Naive B cell (primary cell): ENCODE measurements at regions not wholly inside any gene's neighbourhood (a gene's known extent, or its start where the extent isn't known, plus 50 kb on each side); places are given as distances from the start of the nearest gene placed in this dataset.
A peak's percentile ranks its signal among the peaks of the same experiment; 100 is the strongest.
"Not testable (repeated sequence)": the region's sequence is repeated elsewhere in the genome, so short reads cannot be mapped to it uniquely, and the experiment has no call there.

ENCODE experiments used
- ATAC-seq, 2 donors: fragments of 150-1000 bp; cut with Tn5 transposase; 2 replicates each; pipeline ENCODE4 v1.10.0; 2021; ENCODE audit warnings: low read depth in 2 of 2, mild to moderate bottlenecking in 2 of 2, moderate library complexity in 2 of 2
- DNase-seq: peaks from one replicate; pipeline ENCODE4 v3.0.0; 2022
- H3K27ac Mint-ChIP-seq, 6 donors: one replicate each; pipeline ENCODE4 v1.8.0; 2020 to 2022; ENCODE audit warnings: mild to moderate bottlenecking in 6 of 6, mixed read lengths in 6 of 6, moderate library complexity in 5 of 6, inconsistent platforms in 2 of 6
- H3K27me3 Mint-ChIP-seq, 3 donors: one replicate each; pipeline ENCODE4 v1.8.0; 2021 to 2022; ENCODE audit warnings: mixed read lengths in 3 of 3, mild to moderate bottlenecking in 1 of 3
- H3K36me3 Mint-ChIP-seq, 2 donors: one replicate each; pipeline ENCODE4 v1.8.0; 2020 to 2022; ENCODE audit warnings: mixed read lengths in 2 of 2, inconsistent platforms in 1 of 2, mild to moderate bottlenecking in 1 of 2
- H3K4me1 Mint-ChIP-seq, 3 donors: one replicate each; pipeline ENCODE4 v1.8.0; 2020 to 2022; ENCODE audit warnings: mixed read lengths in 3 of 3, inconsistent platforms in 1 of 3, mild to moderate bottlenecking in 1 of 3, moderate library complexity in 1 of 3
- H3K4me3 Mint-ChIP-seq, 8 donors: one replicate each; pipeline ENCODE4 v1.8.0; 2020 to 2022; ENCODE audit warnings: mild to moderate bottlenecking in 8 of 8, mixed read lengths in 8 of 8, moderate library complexity in 8 of 8, inconsistent platforms in 2 of 8
- H3K9me3 Mint-ChIP-seq, 7 donors: one replicate each; pipeline ENCODE4 v1.8.0; 2020 to 2022; ENCODE audit warnings: mixed read lengths in 7 of 7, mild to moderate bottlenecking in 5 of 7, inconsistent platforms in 2 of 7, moderate library complexity in 1 of 7

DNA sequence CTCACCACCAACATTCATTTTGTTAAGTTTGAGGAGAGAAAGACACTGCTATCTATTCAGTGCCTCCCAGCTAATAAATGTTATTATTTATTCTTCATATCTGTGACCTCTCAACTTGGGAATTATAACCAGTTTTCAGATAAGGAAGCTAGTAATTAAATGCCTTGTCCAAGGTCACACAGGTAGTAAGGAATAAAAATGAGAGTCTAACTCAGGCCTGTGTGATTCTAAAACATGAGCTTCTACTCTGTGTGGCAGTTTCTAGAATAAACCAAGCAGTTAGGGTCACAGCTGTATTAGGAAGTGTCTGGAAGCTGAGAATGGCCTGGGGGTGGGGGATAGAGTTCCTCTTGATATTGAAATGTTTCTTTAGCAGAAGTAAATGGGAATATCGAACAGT is 137.8 kb upstream of the LRATD1 start:
- no peak for ATAC-seq
- H3K4me3 Mint-ChIP-seq: no peak overlapping the region

DNA sequence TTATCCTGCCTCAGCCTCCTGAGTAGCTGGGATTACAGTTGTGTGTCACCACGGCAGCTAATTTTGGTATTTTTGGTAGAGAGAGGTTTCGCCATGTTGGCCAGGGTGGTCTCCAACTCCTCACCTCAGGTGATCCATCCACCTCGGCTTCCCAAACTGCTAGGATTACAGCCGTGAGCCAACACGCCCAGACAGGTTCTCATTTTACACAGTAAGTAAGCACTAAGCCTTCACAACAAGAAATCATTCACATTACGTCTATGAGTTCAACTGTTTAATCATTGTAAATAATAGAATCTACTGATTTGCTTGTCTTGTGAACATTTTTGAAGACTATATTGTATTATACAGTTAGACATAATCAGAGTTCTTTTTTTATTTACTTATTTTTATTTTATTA is 131.5 kb upstream of the LRATD1 start:
- Mint-ChIP-seq H3K36me3 (no peaks in the 10 kb centered on the region), H3K4me1 (no peaks in the 10 kb centered on the region), H3K27me3 (no peaks in the 10 kb centered on the region), H3K4me3 (no peak overlapping the region), H3K27ac (no peak overlapping the region), H3K9me3 (peaks cover 0 to 7% (median 3%) of the 10 kb centered on the region in 7 donors)
- ATAC-seq (no peak), DNase-seq (no peak)

More for the DNA sequence above, 137.8 kb upstream of the LRATD1 start:
- Mint-ChIP-seq H3K27ac (no peak overlapping the region), H3K4me1 (no peaks in the 10 kb centered on the region), H3K27me3 (no peaks in the 10 kb centered on the region), H3K9me3 (peaks cover 0 to 7% (median 2%) of the 10 kb centered on the region in 7 donors), H3K36me3 (no peaks in the 10 kb centered on the region)
- DNase-seq: no peak

DNA sequence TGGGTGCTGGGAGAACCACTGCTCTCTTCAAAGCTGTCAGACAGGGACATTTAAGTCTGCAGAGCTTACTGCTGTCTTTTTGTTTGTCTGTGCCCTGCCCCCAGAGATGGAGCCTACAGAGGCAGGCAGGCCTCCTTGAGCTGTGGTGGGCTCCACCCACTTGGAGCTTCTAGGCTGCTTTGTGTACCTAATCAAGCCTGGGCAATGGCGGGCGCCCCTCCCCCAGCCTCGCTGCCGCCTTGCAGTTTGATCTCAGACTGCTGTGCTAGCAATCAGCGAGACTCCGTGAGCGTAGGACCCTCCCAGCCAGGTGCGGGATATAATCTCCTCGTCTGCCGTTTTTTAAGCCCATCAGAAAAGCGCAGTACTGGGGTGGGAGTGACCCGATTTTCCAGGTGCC is 125.6 kb upstream of the LRATD1 start:
- H3K27me3 Mint-ChIP-seq, H3K27ac Mint-ChIP-seq, DNase-seq, H3K4me3 Mint-ChIP-seq, H3K4me1 Mint-ChIP-seq, H3K36me3 Mint-ChIP-seq, ATAC-seq: not testable (repeated sequence)
- H3K9me3 Mint-ChIP-seq: peaks cover 5 to 15% (median 7%) of the 10 kb centered on the region in 7 donors

DNA sequence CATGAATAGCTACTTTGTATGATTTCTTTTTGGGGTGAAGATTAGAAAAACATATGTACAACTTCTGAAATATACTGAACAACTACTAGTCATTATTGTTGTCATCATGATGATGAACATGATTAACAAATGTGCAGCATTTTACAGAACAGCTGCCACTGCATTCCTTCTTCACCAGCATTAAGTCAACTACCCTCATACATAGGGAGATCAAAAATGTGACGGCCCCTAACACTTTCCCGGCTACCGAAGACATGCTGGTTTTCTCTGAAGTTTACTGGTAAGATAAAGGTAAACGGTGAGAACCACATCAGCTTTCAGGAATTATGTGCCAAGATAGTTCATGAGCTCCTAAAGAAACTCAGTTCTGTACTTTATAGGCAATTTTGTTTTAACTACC is 121.0 kb upstream of the LRATD1 start:
- no peaks in the 10 kb centered on the region for H3K4me1 Mint-ChIP-seq
- ATAC-seq (no peak), DNase-seq (no peak)
- H3K27me3 Mint-ChIP-seq: no peaks in the 10 kb centered on the region
- no peak overlapping the region for H3K27ac Mint-ChIP-seq
- no peaks in the 10 kb centered on the region for H3K36me3 Mint-ChIP-seq
- H3K4me3 Mint-ChIP-seq: no peak overlapping the region
- H3K9me3 Mint-ChIP-seq: peaks cover 3 to 15% (median 7%) of the 10 kb centered on the region in 7 donors

DNA sequence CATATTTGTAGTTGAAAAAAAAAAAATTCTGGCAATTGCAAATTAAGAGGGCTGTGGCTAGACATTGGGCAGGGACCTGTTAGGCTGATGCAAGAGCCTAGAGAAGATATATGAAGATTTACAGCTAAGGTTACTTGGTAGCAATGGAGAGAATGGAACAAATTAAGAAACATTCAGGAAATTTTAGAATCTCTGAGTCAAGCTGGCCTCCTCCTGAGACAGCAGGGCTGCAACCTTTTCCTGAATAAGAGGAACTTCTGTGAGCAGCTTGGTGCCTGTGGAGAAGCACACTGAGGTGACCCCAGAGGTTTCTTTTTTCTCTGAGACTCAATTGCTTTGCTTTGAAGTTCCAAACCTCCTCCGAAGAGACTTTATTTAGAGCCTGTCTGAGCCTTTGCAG is 118.6 kb upstream of the LRATD1 start:
- H3K27me3 Mint-ChIP-seq: no peaks in the 10 kb centered on the region
- H3K4me1 Mint-ChIP-seq: no peaks in the 10 kb centered on the region
- H3K4me3 Mint-ChIP-seq: no peak overlapping the region
- peaks cover 2 to 10% (median 4%) of the 10 kb centered on the region in 7 donors for H3K9me3 Mint-ChIP-seq
- DNase-seq: no peak
- H3K36me3 Mint-ChIP-seq: no peaks in the 10 kb centered on the region
- no peak overlapping the region for H3K27ac Mint-ChIP-seq
- ATAC-seq: no peak

DNA sequence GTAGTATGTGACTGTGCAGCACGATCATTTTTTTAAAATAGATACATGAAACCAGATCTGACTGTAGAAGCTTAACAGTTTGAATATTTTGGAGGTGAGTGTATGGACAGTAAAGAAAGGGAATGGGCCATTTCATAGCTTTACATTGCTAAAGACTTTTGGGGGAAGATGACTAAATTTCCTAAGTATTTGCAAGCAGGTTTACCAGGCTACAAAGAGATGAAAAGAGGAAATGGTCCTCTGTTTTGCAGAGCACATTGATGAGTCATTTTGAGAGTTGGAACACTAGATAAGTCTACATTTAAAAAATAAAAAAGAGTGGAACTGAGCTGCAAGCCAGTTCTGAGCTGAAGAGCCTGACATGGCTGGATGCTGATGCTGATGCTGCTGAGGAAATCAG is 115.7 kb upstream of the LRATD1 start:
- Mint-ChIP-seq H3K27me3 (no peaks in the 10 kb centered on the region), H3K4me3 (no peak overlapping the region), H3K36me3 (no peaks in the 10 kb centered on the region), H3K4me1 (no peaks in the 10 kb centered on the region), H3K9me3 (peaks cover 2 to 10% (median 4%) of the 10 kb centered on the region in 7 donors), H3K27ac (no peak overlapping the region)
- ATAC-seq (no peak), DNase-seq (no peak)

DNA sequence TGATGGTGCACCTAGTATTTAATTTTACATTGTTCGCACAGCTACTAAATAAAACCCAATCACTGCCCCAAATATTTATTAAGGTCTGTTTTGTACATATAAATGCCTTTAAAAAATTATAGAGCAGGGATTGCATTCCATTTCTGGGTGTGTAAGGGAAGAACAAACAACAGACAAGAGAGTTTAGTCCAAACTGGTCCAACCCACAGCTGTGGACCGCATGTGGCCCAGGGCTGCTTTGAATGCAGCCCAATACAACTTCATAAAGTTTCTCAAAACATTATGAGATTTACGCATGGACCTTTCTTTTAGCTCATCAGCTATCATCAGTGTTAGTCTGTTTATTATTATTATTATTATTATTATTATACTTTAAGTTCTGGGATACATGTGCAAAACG is 114.8 kb upstream of the LRATD1 start:
- Mint-ChIP-seq H3K4me3 (no peak overlapping the region), H3K27ac (no peak overlapping the region), H3K36me3 (no peaks in the 10 kb centered on the region), H3K27me3 (no peaks in the 10 kb centered on the region), H3K9me3 (peaks cover 0 to 14% (median 4%) of the 10 kb centered on the region in 7 donors), H3K4me1 (no peaks in the 10 kb centered on the region)
- DNase-seq (no peak), ATAC-seq (no peak)

DNA sequence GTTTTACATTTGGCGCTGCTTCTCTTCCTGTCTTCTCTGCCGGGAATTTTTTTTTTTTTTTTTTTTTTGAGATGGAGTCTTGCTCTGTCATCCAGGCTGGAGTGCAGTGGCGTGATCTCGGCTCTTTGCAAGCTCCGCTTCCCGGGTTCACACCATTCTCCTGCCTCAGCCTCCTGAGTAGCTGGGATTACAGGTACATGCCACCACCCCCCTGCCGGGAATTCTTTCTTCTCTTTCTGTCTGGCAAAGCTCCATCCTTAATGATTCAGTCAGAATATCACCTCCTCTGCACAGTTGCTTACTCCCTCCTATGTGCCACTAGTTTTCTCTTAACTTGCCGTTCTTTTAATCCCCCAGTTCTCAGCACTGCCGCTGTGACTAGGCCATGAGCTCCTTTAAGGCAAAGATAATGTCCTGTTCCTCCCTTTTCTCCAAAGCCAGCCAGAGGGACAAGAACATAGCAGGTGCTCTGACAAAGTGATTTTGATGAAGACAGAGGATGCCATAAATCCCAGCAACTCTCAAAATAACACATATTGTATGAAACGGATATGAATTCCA is 112.1 kb upstream of the LRATD1 start:
- H3K4me1 Mint-ChIP-seq: no peaks in the 10 kb centered on the region
- no peak for ATAC-seq
- no peaks in the 10 kb centered on the region for H3K36me3 Mint-ChIP-seq
- H3K4me3 Mint-ChIP-seq: peak overlapping the region in 1 of 8 donors; percentile 44
- no peak overlapping the region for H3K27ac Mint-ChIP-seq
- H3K9me3 Mint-ChIP-seq: peaks cover 2 to 18% (median 9%) of the 10 kb centered on the region in 7 donors
- no peak for DNase-seq
- no peaks in the 10 kb centered on the region for H3K27me3 Mint-ChIP-seq

DNA sequence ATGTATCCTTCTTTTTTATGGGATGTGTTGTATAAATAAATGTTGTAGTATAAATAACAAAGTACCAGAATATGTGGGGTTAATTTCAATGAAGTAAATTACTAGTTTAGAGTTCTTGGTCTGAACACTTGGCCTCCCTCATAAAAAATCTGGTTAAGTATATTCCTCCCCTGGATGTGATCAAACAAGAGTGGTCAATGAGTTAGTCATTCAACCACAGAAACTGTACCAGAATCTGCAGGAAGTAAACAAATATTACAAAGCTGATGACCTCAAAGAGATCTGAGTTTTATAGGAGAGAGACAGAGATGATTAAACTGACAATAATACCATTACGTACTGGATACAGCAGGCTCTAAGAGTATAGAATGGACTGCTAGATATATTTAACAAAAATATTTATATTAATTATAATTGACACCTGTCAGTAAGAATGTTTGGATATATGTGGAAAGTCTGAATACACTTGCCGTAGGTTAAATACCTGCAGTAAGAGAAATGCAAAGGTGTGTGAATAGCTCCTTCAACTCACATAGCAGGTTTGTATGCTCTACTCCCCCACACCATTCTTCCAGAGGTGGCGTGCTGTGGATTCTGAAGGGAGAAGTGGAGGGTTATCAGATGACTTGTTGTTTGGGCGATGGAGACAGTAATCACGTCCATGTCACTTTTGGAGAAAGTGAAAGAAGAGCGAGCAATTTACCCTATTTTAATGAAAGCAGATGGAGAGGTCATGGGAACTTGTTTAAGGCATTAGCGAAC is 108.3 kb upstream of the LRATD1 start:
- no peak for DNase-seq
- Mint-ChIP-seq H3K4me1 (no peaks in the 10 kb centered on the region), H3K27ac (peak overlapping the region in 1 of 6 donors; percentile 28), H3K9me3 (peaks cover 0 to 22% (median 6%) of the 10 kb centered on the region in 7 donors), H3K4me3 (no peak overlapping the region), H3K27me3 (no peaks in the 10 kb centered on the region), H3K36me3 (no peaks in the 10 kb centered on the region)
- ATAC-seq: no peak

DNA sequence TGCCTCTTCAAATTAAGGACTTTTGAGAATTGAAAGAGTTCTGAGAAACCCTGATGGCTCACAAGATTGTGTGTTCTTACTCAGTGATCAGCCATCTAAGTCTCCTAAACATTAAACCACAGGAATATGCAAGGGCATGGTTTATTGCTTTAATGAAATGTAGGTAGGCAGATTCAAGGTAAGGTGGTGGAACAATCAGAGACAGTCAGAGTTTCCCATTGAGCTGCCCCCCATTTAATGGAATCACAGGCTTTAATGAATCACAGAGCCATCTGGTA is 107.8 kb upstream of the LRATD1 start:
- no peak overlapping the region for H3K27ac Mint-ChIP-seq
- H3K4me1 Mint-ChIP-seq: no peaks in the 10 kb centered on the region
- no peak for DNase-seq

DNA sequence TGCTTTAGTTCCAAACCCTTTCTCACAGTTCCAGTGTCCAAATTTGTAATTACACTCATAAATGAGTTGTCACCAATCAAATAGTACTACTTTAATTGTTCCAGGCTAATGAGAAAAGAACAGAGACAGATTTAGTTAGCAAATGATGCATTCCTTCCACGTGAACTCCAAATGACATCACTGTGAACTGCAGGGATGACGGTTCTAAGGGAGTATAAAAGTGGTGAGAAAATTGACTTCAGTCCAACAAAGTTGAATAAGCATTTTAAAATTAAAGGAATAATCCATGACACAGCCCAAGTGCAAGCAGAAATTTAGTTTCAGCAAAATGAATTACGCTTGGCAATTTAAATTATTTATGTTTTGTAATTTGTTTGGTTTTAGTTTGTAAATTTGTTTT is 102.0 kb upstream of the LRATD1 start:
- DNase-seq (no peak), ATAC-seq (no peak)
- Mint-ChIP-seq H3K9me3 (peaks cover 0 to 7% (median 5%) of the 10 kb centered on the region in 7 donors), H3K4me3 (no peak overlapping the region), H3K36me3 (no peaks in the 10 kb centered on the region), H3K4me1 (no peaks in the 10 kb centered on the region), H3K27ac (no peak overlapping the region), H3K27me3 (no peaks in the 10 kb centered on the region)

More for the DNA sequence above, 107.8 kb upstream of the LRATD1 start:
- no peaks in the 10 kb centered on the region for H3K36me3 Mint-ChIP-seq
- H3K27me3 Mint-ChIP-seq: no peaks in the 10 kb centered on the region
- peaks cover 0 to 18% (median 6%) of the 10 kb centered on the region in 7 donors for H3K9me3 Mint-ChIP-seq
- no peak overlapping the region for H3K4me3 Mint-ChIP-seq
- no peak for ATAC-seq

DNA sequence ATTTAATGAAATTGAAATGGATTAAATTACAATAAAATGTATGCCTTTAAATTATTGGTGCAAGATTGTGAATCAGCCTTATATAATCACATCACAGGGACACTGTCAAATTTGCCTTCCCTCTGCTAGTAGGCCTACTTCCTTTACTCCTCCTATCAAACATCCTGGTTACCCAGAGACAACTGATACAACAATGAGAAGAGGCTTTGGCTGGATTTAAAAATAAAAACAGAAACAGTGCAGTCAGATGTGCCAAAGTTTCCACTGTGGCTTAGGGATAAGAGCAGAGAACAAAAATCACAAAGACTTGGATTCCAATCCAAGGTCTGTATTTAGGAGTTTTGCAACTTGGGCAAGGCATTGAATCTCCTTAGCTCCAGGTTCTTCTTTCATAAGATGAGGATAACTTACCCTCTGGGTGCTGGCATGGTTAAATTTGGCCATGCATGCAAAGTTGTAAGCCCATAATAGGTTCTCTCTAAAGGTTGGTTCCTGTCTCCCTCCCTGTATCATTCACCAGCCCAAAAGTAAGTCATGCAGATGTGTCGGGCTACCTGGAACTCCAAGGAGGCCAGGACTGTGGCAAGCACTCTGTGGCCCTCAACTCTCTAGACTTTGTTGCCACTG is 99.3 kb upstream of the LRATD1 start:
- peaks cover 0 to 11% (median 4%) of the 10 kb centered on the region in 7 donors for H3K9me3 Mint-ChIP-seq
- DNase-seq (no peak), ATAC-seq (no peak)
- no peak overlapping the region for H3K4me3 Mint-ChIP-seq
- no peaks in the 10 kb centered on the region for H3K36me3 Mint-ChIP-seq
- no peaks in the 10 kb centered on the region for H3K27me3 Mint-ChIP-seq
- H3K4me1 Mint-ChIP-seq: no peaks in the 10 kb centered on the region
- no peak overlapping the region for H3K27ac Mint-ChIP-seq

DNA sequence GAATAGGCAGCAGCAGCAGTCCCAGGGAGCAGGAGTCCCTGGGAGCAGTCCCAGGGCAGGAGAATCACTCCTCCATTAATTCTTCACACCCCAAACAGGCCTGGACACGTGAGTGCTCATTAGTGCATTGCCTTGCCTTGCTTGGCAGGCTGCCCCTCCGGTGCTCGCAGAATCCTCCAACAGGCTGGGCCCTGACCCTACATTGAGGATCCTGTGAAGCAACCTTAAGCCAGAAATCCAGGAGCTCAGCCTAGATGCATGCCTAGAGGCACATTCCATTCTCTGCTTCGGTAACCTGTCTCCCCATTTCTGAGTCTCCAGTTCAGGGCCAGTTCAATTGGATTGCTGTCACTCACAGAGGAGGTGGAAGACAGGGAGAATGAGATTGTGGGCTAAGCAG is 97.4 kb upstream of the LRATD1 start:
- H3K27ac Mint-ChIP-seq: no peak overlapping the region
- no peaks in the 10 kb centered on the region for H3K4me1 Mint-ChIP-seq
- no peak overlapping the region for H3K4me3 Mint-ChIP-seq
- no peaks in the 10 kb centered on the region for H3K36me3 Mint-ChIP-seq
- ATAC-seq: no peak
- no peaks in the 10 kb centered on the region for H3K27me3 Mint-ChIP-seq
- peaks cover 0 to 8% (median 4%) of the 10 kb centered on the region in 7 donors for H3K9me3 Mint-ChIP-seq
- no peak for DNase-seq

DNA sequence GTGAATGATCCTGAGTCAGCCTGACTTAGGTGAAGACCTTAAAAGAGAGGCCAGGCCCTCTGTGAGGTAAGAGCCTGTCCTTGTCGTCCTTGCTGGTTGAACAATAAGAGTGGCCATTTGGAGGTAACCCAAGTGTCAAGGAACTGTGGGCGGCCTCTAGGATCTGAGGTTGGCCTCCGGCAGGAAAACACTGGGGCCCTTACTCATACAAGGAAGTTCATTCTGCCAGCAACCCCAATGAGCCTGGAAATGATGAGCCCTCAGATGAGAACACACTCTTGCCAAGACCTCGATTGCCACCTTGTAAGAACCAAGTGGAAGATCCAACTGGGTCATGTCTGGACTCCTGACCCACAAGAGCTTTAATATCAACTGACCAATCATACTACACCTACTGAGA is 95.5 kb upstream of the LRATD1 start:
- Mint-ChIP-seq H3K4me1 (no peaks in the 10 kb centered on the region), H3K4me3 (no peak overlapping the region)

More for the DNA sequence above, 95.5 kb upstream of the LRATD1 start:
- H3K27me3 Mint-ChIP-seq: no peaks in the 10 kb centered on the region
- ATAC-seq (no peak), DNase-seq (no peak)
- peaks cover 0 to 11% (median 4%) of the 10 kb centered on the region in 7 donors for H3K9me3 Mint-ChIP-seq
- H3K27ac Mint-ChIP-seq: no peak overlapping the region
- no peaks in the 10 kb centered on the region for H3K36me3 Mint-ChIP-seq
